ENCODE measurements at regions not wholly inside any gene's neighbourhood (a gene's known extent, or its start where the extent isn't known, plus 50 kb on each side); places are given as distances from the start of the nearest gene placed in this dataset.

GRCh38 chr3:17810759-17811158 is 68.3 kb upstream of the TBC1D5 start:
- H3K27ac ChIP-seq (ENCODE audit: low read depth, low read length), result no peak overlapping the region
- H3K4me3 ChIP-seq (ENCODE audit: low read length), result no peak overlapping the region
- no peak for TF ChIP-seq CTCF (IDR thresholded peaks at IDR 0.05; ENCODE audit: low read depth, low read length, poor library complexity, severe bottlenecking)
- TF ChIP-seq EZH2phosphoT487 (IDR thresholded peaks at IDR 0.05; ENCODE audit: borderline replicate concordance, low read length), result no peak
- H3K79me2 ChIP-seq (ENCODE audit: control insufficient read depth, low read length), result no peaks in the 10 kb centered on the region
- H3F3A ChIP-seq (ENCODE audit: control insufficient read depth, insufficient read depth), result no peaks in the 10 kb centered on the region
- no peaks in the 10 kb centered on the region for H4K20me1 ChIP-seq (ENCODE audit: control insufficient read depth, insufficient read depth, low read depth, low read length)
- no peaks in the 10 kb centered on the region for H3K9me2 ChIP-seq (replicated peaks; ENCODE audit: control insufficient read depth, low read length)
- no peaks in the 10 kb centered on the region for H3K36me3 ChIP-seq (ENCODE audit: control insufficient read depth, low read length)
- H3K9me3 ChIP-seq (ENCODE audit: control insufficient read depth, insufficient read depth, low read length), result no peaks in the 10 kb centered on the region
- peaks cover 9% of the 10 kb centered on the region for H3K27me3 ChIP-seq (ENCODE audit: control insufficient read depth, low read length)
- no peaks in the 10 kb centered on the region for H3K4me1 ChIP-seq (ENCODE audit: control insufficient read depth, low read length)
- no peak overlapping the region for H3K4me2 ChIP-seq (ENCODE audit: low read length)

- Histone ChIP-seq H3K27me3 (ENCODE audit: control insufficient read depth, low read length) (peaks cover 9% of the 10 kb centered on the region), H3K4me2 (ENCODE audit: low read length) (no peak overlapping the region), H3K27ac (ENCODE audit: low read depth, low read length) (no peak overlapping the region), H3K4me3 (ENCODE audit: low read length) (no peak overlapping the region), H3K9me3 (ENCODE audit: control insufficient read depth, insufficient read depth, low read length) (no peaks in the 10 kb centered on the region), H4K20me1 (ENCODE audit: control insufficient read depth, insufficient read depth, low read depth, low read length) (no peaks in the 10 kb centered on the region), H3K9me2 (replicated peaks; ENCODE audit: control insufficient read depth, low read length) (no peaks in the 10 kb centered on the region), H3F3A (ENCODE audit: control insufficient read depth, insufficient read depth) (no peaks in the 10 kb centered on the region), H3K4me1 (ENCODE audit: control insufficient read depth, low read length) (no peaks in the 10 kb centered on the region), H3K36me3 (ENCODE audit: control insufficient read depth, low read length) (no peaks in the 10 kb centered on the region), H3K79me2 (ENCODE audit: control insufficient read depth, low read length) (no peaks in the 10 kb centered on the region)
- TF ChIP-seq EZH2phosphoT487 (IDR thresholded peaks at IDR 0.05; ENCODE audit: borderline replicate concordance, low read length) (no peak), CTCF (IDR thresholded peaks at IDR 0.05; ENCODE audit: low read depth, low read length, poor library complexity, severe bottlenecking) (no peak)
These were observed 66.6 kb upstream of the TBC1D5 start for GRCh38 chr3:17808994-17809393.

GRCh38 chr3:17806876-17807275 is 64.4 kb upstream of the TBC1D5 start:
- Histone ChIP-seq H3K4me2 (ENCODE audit: low read length) (no peak overlapping the region), H4K20me1 (ENCODE audit: control insufficient read depth, insufficient read depth, low read depth, low read length) (no peaks in the 10 kb centered on the region), H3K9me3 (ENCODE audit: control insufficient read depth, insufficient read depth, low read length) (no peaks in the 10 kb centered on the region), H3K27ac (ENCODE audit: low read depth, low read length) (no peak overlapping the region), H3K79me2 (ENCODE audit: control insufficient read depth, low read length) (no peaks in the 10 kb centered on the region), H3K4me3 (ENCODE audit: low read length) (no peak overlapping the region), H3K36me3 (ENCODE audit: control insufficient read depth, low read length) (no peaks in the 10 kb centered on the region), H3K9me2 (replicated peaks; ENCODE audit: control insufficient read depth, low read length) (no peaks in the 10 kb centered on the region), H3K4me1 (ENCODE audit: control insufficient read depth, low read length) (peaks cover 5% of the 10 kb centered on the region), H3K27me3 (ENCODE audit: control insufficient read depth, low read length) (peaks cover 9% of the 10 kb centered on the region), H3F3A (ENCODE audit: control insufficient read depth, insufficient read depth) (no peaks in the 10 kb centered on the region)
- TF ChIP-seq EZH2phosphoT487 (IDR thresholded peaks at IDR 0.05; ENCODE audit: borderline replicate concordance, low read length), result no peak
- no peak for TF ChIP-seq CTCF (IDR thresholded peaks at IDR 0.05; ENCODE audit: low read depth, low read length, poor library complexity, severe bottlenecking)

- Histone ChIP-seq H3K9me3 (ENCODE audit: control insufficient read depth, insufficient read depth, low read length) (no peaks in the 10 kb centered on the region), H3K36me3 (ENCODE audit: control insufficient read depth, low read length) (no peaks in the 10 kb centered on the region), H3K79me2 (ENCODE audit: control insufficient read depth, low read length) (no peaks in the 10 kb centered on the region), H3F3A (ENCODE audit: control insufficient read depth, insufficient read depth) (no peaks in the 10 kb centered on the region), H3K4me3 (ENCODE audit: low read length) (no peak overlapping the region), H3K9me2 (replicated peaks; ENCODE audit: control insufficient read depth, low read length) (no peaks in the 10 kb centered on the region), H3K4me2 (ENCODE audit: low read length) (no peak overlapping the region), H3K27ac (ENCODE audit: low read depth, low read length) (no peak overlapping the region), H3K4me1 (ENCODE audit: control insufficient read depth, low read length) (peaks cover 5% of the 10 kb centered on the region), H4K20me1 (ENCODE audit: control insufficient read depth, insufficient read depth, low read depth, low read length) (no peaks in the 10 kb centered on the region), H3K27me3 (ENCODE audit: control insufficient read depth, low read length) (peaks cover 9% of the 10 kb centered on the region)
- no peak for TF ChIP-seq EZH2phosphoT487 (IDR thresholded peaks at IDR 0.05; ENCODE audit: borderline replicate concordance, low read length)
- no peak for TF ChIP-seq CTCF (IDR thresholded peaks at IDR 0.05; ENCODE audit: low read depth, low read length, poor library complexity, severe bottlenecking)
These were observed 63.8 kb upstream of the TBC1D5 start for GRCh38 chr3:17806201-17806600.
